Skeletal muscle tissue (tissue), 3 donors: ENCODE measurements at regions not wholly inside any gene's neighbourhood (a gene's known extent, or its start where the extent isn't known, plus 50 kb on each side); places are given as distances from the start of the nearest gene placed in this dataset.
"Not testable (repeated sequence)": the region's sequence is repeated elsewhere in the genome, so short reads cannot be mapped to it uniquely, and the experiment has no call there.

Experiments used
- H3K27ac ChIP-seq: one replicate; pipeline ENCODE4 v1.7.0; 2013; ENCODE audit warnings: mild to moderate bottlenecking, low read depth, low read length, inconsistent platforms
- H3K27me3 ChIP-seq, 3 donors: one replicate each; pipeline ENCODE4 v1.7.0; 2013; ENCODE audit warnings: low read length in 3 of 3; ENCODE audit not compliant: control insufficient read depth in 3 of 3, insufficient read depth in 3 of 3
- H3K36me3 ChIP-seq, 3 donors: one replicate each; pipeline ENCODE4 v1.7.0; 2013; ENCODE audit warnings: low read length in 3 of 3; ENCODE audit not compliant: control insufficient read depth in 3 of 3, insufficient read depth in 3 of 3
- H3K4me1 ChIP-seq, 3 donors: one replicate each; pipeline ENCODE4 v1.7.0; 2013; ENCODE audit warnings: low read length in 3 of 3, mild to moderate bottlenecking in 3 of 3; ENCODE audit not compliant: control insufficient read depth in 3 of 3, insufficient read depth in 3 of 3
- H3K4me3 ChIP-seq, 3 donors: one replicate each; pipeline ENCODE4 v1.7.0; 2013; ENCODE audit warnings: low read length in 3 of 3
- H3K9ac ChIP-seq, 3 donors: one replicate each; pipeline ENCODE4 v1.7.0; 2013; ENCODE audit warnings: low read length in 3 of 3, mild to moderate bottlenecking in 3 of 3, moderate library complexity in 2 of 3, low read depth in 1 of 3
- H3K9me3 ChIP-seq, 3 donors: one replicate each; pipeline ENCODE4 v1.7.0; 2013; ENCODE audit warnings: low read length in 3 of 3; ENCODE audit not compliant: control insufficient read depth in 3 of 3
- donor health status: Osteomylitis.

GRCh38 chr18:39149211-39149806 is 1583.7 kb upstream of the CELF4 start:
- no peak overlapping the region for H3K4me3 ChIP-seq
- no peak overlapping the region for H3K27ac ChIP-seq
- H3K9me3 ChIP-seq: no peaks in the 10 kb centered on the region
- H3K27me3 ChIP-seq: no peaks in the 10 kb centered on the region
- H3K9ac ChIP-seq: no peak overlapping the region
- no peaks in the 10 kb centered on the region for H3K4me1 ChIP-seq
- H3K36me3 ChIP-seq: no peaks in the 10 kb centered on the region

GRCh38 chr18:39134255-39134654 is 1568.7 kb upstream of the CELF4 start:
- H3K9ac ChIP-seq: no peak overlapping the region
- H3K4me3 ChIP-seq: no peak overlapping the region
- H3K36me3 ChIP-seq: no peaks in the 10 kb centered on the region
- no peaks in the 10 kb centered on the region for H3K9me3 ChIP-seq
- no peaks in the 10 kb centered on the region for H3K27me3 ChIP-seq
- no peaks in the 10 kb centered on the region for H3K4me1 ChIP-seq
- H3K27ac ChIP-seq: no peak overlapping the region

- H3K4me1 ChIP-seq, H3K27ac ChIP-seq, H3K9ac ChIP-seq, H3K4me3 ChIP-seq, H3K9me3 ChIP-seq, H3K27me3 ChIP-seq, H3K36me3 ChIP-seq: not testable (repeated sequence)
Observed at GRCh38 chr18:39127538-39127937, 1561.9 kb upstream of the CELF4 start.

GRCh38 chr18:39113790-39114189 is 1548.2 kb upstream of the CELF4 start:
- Histone ChIP-seq H3K4me3 (no peak overlapping the region), H3K27ac (no peak overlapping the region), H3K9ac (no peak overlapping the region), H3K27me3 (no peaks in the 10 kb centered on the region), H3K9me3 (no peaks in the 10 kb centered on the region), H3K36me3 (no peaks in the 10 kb centered on the region), H3K4me1 (no peaks in the 10 kb centered on the region)

GRCh38 chr18:39105104-39105503 is 1539.5 kb upstream of the CELF4 start:
- Histone ChIP-seq H3K9ac (no peak overlapping the region), H3K36me3 (no peaks in the 10 kb centered on the region), H3K27ac (no peak overlapping the region), H3K9me3 (no peaks in the 10 kb centered on the region), H3K27me3 (no peaks in the 10 kb centered on the region), H3K4me3 (no peak overlapping the region), H3K4me1 (no peaks in the 10 kb centered on the region)

GRCh38 chr18:39072970-39073369 is 1507.4 kb upstream of the CELF4 start:
- no peaks in the 10 kb centered on the region for H3K36me3 ChIP-seq
- H3K9me3 ChIP-seq: no peaks in the 10 kb centered on the region
- H3K4me1 ChIP-seq: no peaks in the 10 kb centered on the region
- no peak overlapping the region for H3K27ac ChIP-seq
- H3K27me3 ChIP-seq: no peaks in the 10 kb centered on the region
- no peak overlapping the region for H3K4me3 ChIP-seq
- no peak overlapping the region for H3K9ac ChIP-seq

GRCh38 chr18:39062426-39062825 is 1496.8 kb upstream of the CELF4 start:
- no peak overlapping the region for H3K9ac ChIP-seq
- H3K9me3 ChIP-seq: no peaks in the 10 kb centered on the region
- H3K4me3 ChIP-seq: no peak overlapping the region
- no peaks in the 10 kb centered on the region for H3K27me3 ChIP-seq
- no peaks in the 10 kb centered on the region for H3K4me1 ChIP-seq
- H3K27ac ChIP-seq: no peak overlapping the region
- no peaks in the 10 kb centered on the region for H3K36me3 ChIP-seq

GRCh38 chr18:39058386-39059000 is 1492.9 kb upstream of the CELF4 start:
- Histone ChIP-seq H3K36me3 (no peaks in the 10 kb centered on the region), H3K4me3 (no peak overlapping the region), H3K27ac (no peak overlapping the region), H3K4me1 (no peaks in the 10 kb centered on the region), H3K9ac (no peak overlapping the region), H3K9me3 (no peaks in the 10 kb centered on the region), H3K27me3 (no peaks in the 10 kb centered on the region)

- Histone ChIP-seq H3K36me3 (no peaks in the 10 kb centered on the region), H3K9me3 (no peaks in the 10 kb centered on the region), H3K27me3 (no peaks in the 10 kb centered on the region), H3K4me1 (no peaks in the 10 kb centered on the region), H3K27ac (no peak overlapping the region), H3K4me3 (no peak overlapping the region), H3K9ac (no peak overlapping the region)
Observed at GRCh38 chr18:39057423-39058064, 1491.9 kb upstream of the CELF4 start.

- H3K9me3 ChIP-seq: no peaks in the 10 kb centered on the region
- H3K36me3 ChIP-seq: no peaks in the 10 kb centered on the region
- H3K27ac ChIP-seq: no peak overlapping the region
- no peak overlapping the region for H3K4me3 ChIP-seq
- H3K9ac ChIP-seq: no peak overlapping the region
- H3K4me1 ChIP-seq: no peaks in the 10 kb centered on the region
- H3K27me3 ChIP-seq: no peaks in the 10 kb centered on the region
Observed at GRCh38 chr18:39053571-39053970, 1488.0 kb upstream of the CELF4 start.
